ENCODE measurements at regions not wholly inside any gene's neighbourhood (a gene's known extent, or its start where the extent isn't known, plus 50 kb on each side); places are given as distances from the start of the nearest gene placed in this dataset.

- Histone ChIP-seq H3K79me2 (ENCODE audit: insufficient read depth, low read length) (no peaks in the 10 kb centered on the region), H2BK5ac (ENCODE audit: insufficient read length, low read length) (no peak overlapping the region), H3K56ac (ENCODE audit: insufficient read length, low read depth, low read length) (no peak overlapping the region), H3T11ph (ENCODE audit: low read length) (no peak overlapping the region), H3K14ac (ENCODE audit: insufficient read depth, low read length) (no peak overlapping the region), H3K27me3 (ENCODE audit: insufficient read depth, low read length) (no peaks in the 10 kb centered on the region), H3K79me1 (ENCODE audit: insufficient read depth, low read depth, low read length, poor library complexity, severe bottlenecking) (no peaks in the 10 kb centered on the region), H3K4ac (ENCODE audit: low read depth, low read length) (no peak overlapping the region), H3K27ac (ENCODE audit: insufficient read length, low read depth, low read length) (no peak overlapping the region), H2BK15ac (ENCODE audit: low read depth, low read length) (no peak overlapping the region), H2AFZ (ENCODE audit: low read length) (no peak overlapping the region), H4K8ac (replicated peaks; ENCODE audit: insufficient read length, low read depth, low read length) (no peak overlapping the region), H2BK120ac (ENCODE audit: low read depth, low read length, poor library complexity, severe bottlenecking) (no peak overlapping the region), H3K9ac (ENCODE audit: extremely low read depth, insufficient read length, low read length) (no peak overlapping the region), H3K18ac (ENCODE audit: insufficient read length, low read depth, low read length) (no peak overlapping the region), H4K5ac (ENCODE audit: insufficient read length, low read depth, low read length) (no peak overlapping the region), H3K4me1 (ENCODE audit: insufficient read depth, low read length) (peaks cover 2% of the 10 kb centered on the region; the same call in 1 of the 2 replicates), H4K91ac (ENCODE audit: insufficient read length, low read depth, low read length) (no peak overlapping the region), H3K23me2 (ENCODE audit: insufficient read length, low read depth, low read length, poor library complexity, severe bottlenecking) (no peaks in the 10 kb centered on the region), H4K20me1 (ENCODE audit: control insufficient read depth, insufficient read depth, insufficient read length) (no peaks in the 10 kb centered on the region), H3K9me3 (ENCODE audit: control insufficient read depth, low read depth, low read length) (no peaks in the 10 kb centered on the region), H2BK20ac (ENCODE audit: low read depth, low read length, poor library complexity, severe bottlenecking) (no peak overlapping the region), H2BK12ac (ENCODE audit: insufficient read length, low read depth, low read length) (no peak overlapping the region), H2AK5ac (ENCODE audit: insufficient read length, low read length) (no peak overlapping the region), H3K23ac (ENCODE audit: insufficient read length, low read depth, low read length) (no peak overlapping the region), H3K4me2 (ENCODE audit: insufficient read depth, insufficient read length, low read length) (no peak overlapping the region)
- Mint-ChIP-seq H3K4me1 (peaks cover 23 to 34% of the 10 kb centered on the region in 2 experiments), H3K27me3 (ENCODE audit: low read depth) (no peaks in the 10 kb centered on the region; the same call in 1 of the 2 replicates), H3K4me3 (no peak overlapping the region), H3K36me3 (ENCODE audit: insufficient read depth in 1 of 3, low read depth in 3 of 3) (no peaks in the 10 kb centered on the region), H3K27ac (no peak overlapping the region; a peak in 1 of 7 replicates), H3K9me3 (no peaks in the 10 kb centered on the region; a peak in 2 of 5 replicates)
- peak; percentile 57 for TF ChIP-seq CTCF (conservative IDR thresholded peaks at IDR 0.05)
- peak; percentile 32 for DNase-seq
- no CpG with 5 or more reads among the region's 5 CpGs for WGBS (ENCODE audit: extremely low coverage, insufficient read length, low lambda C conversion rate)
These were observed 411.8 kb upstream of the STXBP6 start for GRCh38 chr14:25461780-25462179.
